GM19468 (cell line): ENCODE measurements at regions not wholly inside any gene's neighbourhood (a gene's known extent, or its start where the extent isn't known, plus 50 kb on each side); places are given as distances from the start of the nearest gene placed in this dataset.
"Not testable (repeated sequence)": the region's sequence is repeated elsewhere in the genome, so short reads cannot be mapped to it uniquely, and the experiment has no call there.

ENCODE experiments used
- ATAC-seq: cut with Tn5 transposase; IDR thresholded peaks from one replicate; pipeline ENCODE4 v1.9.1; 2021; ENCODE audit warnings: mild to moderate bottlenecking, moderate library complexity, moderate number of reproducible peaks; ENCODE audit not compliant: unreplicated experiment; ENCODE audit errors: extremely low read depth

DNA sequence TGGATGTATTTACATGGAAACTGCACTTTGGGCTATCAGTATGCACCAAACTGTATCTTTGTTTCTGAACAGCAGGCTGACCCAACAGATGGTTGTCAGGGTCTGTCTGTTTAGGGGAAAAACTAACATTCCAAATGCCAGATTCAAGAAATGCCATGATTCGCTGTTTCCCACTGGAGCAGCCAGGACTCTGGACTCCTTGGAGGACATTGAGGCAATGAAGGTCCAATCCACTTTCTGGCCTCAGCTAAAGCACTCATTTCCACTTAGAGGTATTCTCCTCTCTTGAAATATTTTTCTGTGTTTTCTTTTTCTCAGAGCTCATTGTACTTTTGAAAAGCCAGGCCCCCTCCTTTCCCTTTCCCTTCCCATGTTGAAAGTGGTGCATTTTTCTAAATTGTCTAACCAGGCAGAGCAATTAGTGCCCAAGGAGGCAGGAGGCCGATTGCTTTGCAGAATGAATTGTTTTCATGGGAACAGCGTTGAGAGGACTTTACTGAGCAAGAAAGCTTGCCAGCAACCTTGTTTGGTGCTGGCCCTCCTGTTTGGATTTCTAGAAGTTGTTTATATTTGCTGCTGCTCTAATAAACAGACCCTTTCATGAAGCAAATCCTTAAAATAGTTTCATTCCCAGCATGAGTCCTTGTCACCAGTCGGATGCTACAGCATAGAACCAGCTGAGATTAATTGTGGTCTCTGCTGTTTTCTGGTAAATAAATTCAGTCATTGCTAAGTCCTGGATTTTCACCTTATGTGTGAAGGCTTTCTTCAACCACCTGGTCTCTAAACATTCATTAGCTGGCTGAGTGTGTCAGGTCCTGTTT, 132.8 kb upstream of the TAF11L2 start:
- ATAC-seq = no peak

- no peak for ATAC-seq
These were observed 132.3 kb upstream of the TAF11L2 start for GRCh38 chr5:17365811-17366138.

DNA sequence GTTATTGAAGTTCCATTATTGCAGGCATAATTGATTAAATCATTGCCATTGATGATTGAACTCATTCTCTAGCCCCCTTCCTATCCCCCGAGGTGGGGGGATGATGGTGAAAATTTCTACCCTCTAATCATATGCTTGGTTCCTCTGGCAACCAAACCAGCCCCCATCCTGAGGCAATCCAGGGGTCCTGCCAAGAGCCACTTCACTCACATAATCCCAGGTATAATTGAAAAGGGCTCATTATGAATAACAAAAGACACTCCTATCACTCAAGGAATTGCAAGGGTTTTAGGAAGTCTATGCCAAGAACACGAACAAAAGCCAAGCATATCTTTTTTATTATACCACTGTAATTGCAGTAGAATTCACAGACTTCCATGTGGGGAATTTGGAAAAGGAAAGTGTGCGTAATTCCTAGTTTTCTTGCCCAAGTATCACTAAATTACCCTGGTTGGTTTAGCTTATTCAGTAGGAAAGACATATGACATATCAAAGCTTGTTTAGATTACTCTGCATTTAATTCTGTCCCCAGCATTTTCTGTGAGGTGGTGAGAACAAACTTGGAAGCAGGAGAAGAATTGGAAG, 130.7 kb upstream of the TAF11L2 start:
- ATAC-seq = no peak

DNA sequence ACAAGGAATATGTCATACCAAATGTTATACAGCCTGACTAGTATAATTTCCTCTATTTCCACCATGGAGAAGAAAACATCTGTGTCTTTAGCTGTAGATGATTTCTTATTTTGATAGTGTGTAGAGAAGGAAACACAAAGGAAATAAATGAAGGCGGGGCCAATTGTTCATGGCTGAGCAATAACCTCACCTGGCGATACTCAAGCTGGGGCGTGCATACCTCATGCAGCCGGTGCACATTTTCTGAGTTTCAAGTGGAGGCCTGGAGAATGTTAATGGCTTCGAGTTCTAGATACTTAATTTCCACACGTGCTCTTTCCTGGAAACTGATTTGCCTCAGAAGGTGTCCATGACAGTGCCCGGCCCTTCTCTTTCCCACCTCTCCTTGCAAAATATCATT, 127.4 kb upstream of the TAF11L2 start:
- ATAC-seq = no peak

DNA sequence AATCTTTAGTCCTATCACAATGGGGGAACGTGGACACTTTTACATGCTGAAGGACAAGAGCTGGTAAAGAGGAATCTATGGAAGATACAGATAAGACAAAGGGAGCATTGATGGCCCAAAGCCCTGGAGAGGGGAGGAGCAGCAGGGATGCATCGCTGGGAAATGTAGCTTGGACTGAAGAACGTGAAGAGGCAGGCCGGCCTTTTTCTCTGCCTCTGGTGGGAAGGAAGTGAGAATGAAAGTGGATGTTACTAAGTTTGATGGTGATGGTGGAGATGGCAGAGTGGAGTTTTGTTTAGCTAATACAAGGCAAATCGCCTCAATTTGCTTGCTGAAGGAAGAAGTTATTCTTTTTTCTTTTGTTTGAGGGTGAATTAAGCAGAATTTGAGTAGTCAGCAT, 124.6 kb upstream of the TAF11L2 start:
- no peak for ATAC-seq

DNA sequence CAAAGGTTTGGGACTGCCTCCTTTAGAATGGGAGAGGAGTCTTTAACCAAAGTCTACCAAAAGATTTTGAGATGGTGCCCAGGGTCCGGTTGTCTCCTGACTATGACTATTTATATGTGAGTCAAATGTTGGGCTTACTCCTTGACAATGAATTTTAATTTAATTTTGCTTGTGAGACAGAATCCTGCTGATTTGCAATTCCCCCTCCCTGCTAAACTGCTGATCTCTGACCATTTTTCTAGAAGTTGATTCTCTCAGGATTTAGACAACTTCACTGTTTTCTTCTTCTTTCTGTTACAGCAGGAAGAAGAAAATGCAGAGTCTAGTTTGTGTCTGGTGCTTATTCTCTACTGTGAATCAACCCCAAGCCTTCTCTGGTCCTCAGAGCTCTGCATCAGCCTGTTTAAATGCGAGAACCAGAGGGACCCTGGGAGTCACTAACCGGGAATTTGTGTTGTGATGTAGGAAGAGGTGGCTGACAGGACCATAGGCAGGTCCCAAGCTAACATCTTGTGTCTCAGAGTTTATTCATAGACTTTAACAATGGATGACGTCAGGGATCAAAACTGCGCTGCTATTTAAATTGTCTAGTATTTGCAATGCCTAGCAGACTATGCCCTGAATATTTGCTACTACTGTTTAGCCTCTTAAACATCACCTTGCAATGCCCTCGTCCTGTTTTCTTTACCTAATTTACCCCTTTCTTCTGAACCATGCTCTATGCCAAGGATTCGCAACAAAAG, 124.0 kb upstream of the TAF11L2 start:
- ATAC-seq = no peak

DNA sequence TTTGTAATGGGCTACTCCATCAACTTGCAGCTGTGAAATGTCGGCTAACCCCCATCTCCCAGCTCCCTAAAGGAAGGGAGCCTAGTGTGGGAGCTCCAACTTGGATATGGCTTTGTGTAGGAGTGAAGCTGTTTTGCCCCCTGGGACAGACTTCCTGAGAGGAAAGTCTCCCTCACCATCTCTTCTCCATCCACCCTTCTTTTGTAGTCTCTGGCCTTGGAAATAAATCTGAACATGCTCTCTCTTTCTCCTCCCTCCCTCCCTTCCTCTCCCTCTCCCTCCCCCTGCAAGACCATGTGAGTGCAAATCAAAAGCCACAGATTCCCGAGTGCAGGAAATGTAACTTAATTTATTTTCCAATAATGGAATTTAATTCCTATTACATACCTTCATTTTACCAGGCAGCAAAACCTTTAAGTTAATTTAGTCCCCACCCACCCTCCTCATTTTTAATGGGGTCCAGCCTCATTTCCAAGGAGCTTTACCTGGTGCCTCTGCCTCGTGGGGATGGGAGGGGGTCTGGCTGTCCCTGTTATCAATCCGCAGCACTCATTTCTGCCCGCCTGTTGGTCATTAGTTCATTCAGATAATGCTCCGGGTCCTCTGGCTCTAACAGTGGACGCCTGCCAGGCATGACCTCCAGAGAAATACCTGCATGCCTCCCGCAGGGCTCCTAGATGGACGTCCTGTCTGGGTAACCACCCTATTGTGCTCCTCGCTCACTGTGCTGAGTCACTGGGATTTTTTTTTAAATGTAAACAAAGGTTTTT, 122.9 kb upstream of the TAF11L2 start:
- no peak for ATAC-seq

DNA sequence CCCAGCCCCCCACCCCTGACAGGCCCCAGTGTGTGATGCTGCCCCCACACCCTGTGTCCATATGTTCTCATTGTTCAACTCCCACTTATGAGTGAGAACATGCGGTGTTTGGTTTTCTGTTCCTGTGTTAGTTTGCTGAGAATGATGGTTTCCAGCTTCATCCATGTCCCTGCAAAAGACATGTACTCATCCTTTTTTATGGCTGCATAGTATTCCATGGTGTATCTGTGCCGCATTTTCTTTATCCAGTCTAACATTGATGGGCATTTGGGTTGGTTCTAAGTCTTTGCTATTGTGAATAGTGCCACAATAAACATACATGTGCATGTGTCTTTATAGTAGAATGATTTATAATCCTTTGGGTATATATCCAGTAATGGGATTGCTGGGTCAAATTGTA, 122.1 kb upstream of the TAF11L2 start:
- ATAC-seq = not testable (repeated sequence)

DNA sequence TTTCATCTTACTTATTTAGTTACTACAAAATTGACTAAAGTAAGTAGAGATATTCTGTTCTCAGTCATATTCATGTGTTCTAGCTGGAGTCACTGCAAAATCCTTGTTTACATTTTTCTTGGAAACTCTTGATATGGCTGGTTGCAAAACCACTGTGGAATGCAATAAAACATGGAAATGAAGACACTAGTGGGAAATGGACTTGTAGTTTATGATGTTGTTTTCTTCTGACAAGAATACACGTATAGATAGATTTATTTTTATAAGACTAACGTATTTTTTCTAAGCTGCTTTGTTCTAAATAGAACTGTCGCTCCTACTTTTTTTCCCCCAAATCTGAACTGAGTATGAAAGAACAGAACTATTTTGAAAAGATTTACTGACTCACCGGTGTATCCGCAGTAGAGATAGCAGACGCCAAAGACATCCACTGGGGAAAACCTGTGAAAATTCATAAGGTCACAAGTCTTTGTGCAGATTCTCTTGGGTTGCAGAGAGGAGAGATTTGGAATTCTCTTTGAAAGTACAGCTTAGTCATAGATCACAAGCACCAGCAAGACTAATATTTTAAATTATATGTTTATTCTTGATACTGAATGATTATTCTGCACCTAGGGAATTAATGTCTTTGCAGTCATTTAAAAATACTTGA, 119.6 kb upstream of the TAF11L2 start:
- ATAC-seq = no peak

DNA sequence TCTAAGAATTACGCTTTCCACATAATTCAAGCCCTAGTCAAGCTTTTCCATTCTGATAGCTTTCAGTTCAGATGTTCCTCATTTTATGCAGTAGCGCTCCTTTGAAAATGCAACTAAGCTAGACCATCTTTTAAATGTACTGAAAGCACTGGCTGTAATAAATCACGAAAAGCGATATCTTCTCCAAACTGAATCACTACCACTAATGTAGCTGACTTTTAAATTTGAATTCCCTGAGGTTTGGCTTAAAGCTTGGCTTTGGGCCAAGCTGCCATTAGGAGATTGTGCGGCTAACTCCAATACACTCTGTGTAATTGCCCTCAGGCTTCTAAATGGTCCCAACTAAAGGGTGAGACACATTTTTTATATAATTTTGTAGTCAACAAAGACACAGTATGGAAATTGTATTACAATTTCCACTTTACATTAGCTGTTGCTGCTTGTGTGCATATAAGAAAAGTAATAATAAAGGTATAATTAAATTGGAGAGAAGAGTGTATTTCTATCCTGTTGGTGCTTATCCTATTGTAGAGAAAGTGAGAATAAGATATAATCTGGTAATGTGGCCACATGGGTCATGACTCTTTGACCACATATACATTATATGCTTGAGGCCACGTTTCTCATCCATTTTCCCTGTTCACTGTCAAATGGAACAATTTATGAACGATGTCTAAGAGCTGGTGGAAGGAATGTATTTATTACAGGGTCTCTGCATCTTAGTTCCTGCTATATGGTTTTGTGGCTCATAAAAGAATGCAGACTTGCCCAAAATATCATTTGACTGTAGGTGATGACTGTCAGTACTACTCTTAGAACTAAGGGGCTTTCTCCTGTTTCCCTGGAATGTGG, 118.7 kb upstream of the TAF11L2 start:
- no peak for ATAC-seq

- ATAC-seq = no peak
These were observed 116.1 kb upstream of the TAF11L2 start for GRCh38 chr5:17381932-17382331.

DNA sequence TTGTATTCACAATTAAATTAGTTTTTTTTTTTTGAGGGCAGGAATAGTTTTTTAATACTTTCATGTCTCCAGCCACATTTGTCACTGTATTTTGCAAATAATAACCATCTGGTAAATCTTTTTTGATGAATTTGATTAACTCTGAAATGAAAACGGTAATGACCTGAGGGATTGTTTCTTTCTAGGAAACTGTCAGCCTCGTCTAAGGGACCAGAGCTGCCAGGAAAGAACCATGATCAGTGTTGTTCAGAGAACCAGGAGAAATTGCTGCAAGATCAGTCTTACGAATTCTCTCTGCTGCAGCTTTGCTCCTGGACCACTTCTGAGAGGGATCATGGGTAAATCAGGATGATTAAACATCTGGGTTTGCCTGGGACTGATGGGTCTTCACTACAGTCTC, 114.5 kb upstream of the TAF11L2 start:
- ATAC-seq = no peak

GRCh38 chr5:17384181-17384580, 113.8 kb upstream of the TAF11L2 start:
- no peak for ATAC-seq

DNA sequence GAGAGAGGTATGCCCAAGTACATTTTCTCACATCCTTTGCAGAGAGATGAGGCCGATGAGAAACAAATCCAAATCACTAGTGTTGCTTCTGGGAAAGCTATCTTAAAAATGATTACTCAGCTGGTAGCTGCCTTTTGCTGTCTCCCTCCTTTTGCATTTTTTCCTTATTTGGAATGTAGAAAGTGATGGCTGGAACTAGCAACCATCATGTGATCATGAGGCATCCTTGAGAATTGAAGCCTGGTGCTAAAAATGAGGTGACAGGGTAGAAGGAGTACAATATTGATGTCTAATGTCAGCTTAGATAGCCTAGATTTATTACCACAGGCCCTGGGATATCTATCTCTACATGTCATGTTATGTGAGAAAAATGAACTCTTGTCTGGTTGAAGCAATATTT, 109.3 kb upstream of the TAF11L2 start:
- ATAC-seq = no peak

DNA sequence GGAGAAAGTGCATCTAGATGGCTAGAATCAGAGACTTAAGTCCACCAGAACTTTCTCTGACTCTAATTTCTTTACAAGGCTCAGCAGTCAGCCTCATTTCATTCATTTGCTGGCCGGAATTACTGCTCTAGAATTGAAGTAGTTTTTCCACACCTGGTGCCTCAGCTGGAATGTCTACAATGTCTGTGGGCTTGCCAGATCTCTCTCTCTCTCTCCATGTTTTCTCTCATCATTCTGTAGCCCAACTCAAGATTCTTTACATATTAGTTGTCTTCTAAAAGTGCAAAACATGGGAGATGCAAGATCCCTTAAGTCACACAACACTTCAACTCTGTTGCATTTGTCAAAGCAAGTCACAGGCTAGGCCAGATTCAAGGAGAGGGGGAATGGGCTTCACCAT, 103.9 kb upstream of the TAF11L2 start:
- no peak for ATAC-seq

GRCh38 chr5:17395106-17395880, 102.7 kb upstream of the TAF11L2 start:
- no peak for ATAC-seq

DNA sequence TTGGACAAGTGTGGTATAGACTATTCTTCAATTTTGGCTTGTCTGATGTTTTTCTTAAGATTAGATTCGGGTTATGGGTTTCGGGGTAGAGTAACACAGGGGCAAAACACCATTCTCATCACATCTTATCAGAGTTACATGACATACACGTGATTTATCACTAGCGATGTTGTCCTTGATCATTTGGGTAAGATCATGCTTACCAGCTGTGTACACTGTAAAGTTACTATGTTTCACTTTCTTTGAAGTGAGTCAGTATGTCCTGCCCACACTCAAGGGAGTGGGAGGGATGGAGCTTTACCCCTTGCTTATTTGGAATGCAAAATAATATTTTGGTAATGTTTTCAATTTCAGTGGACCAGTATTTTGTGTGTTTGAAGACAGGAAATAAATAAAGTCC, 101.8 kb upstream of the TAF11L2 start:
- ATAC-seq = no peak

DNA sequence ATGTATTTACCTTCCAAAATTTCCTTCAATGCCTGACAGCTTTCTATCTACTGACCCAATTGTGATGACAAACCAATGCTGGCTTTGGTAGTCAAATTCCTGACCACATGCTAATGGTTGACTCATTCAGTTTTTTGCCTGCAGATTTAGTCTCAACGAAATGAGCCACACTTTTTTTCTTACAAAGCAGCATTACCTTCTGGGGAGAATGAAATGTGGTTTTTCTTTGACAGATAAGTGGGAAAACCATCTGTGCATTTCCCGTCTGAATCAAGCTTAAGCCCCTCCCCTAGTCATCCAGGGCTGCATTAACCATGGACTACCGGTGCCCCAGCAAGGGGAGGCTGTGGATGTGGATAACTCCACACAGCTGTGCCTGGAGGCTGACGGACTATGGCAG, 99.6 kb upstream of the TAF11L2 start:
- ATAC-seq = no peak
